Transverse colon (tissue), 4 donors: ENCODE measurements at regions not wholly inside any gene's neighbourhood (a gene's known extent, or its start where the extent isn't known, plus 50 kb on each side); places are given as distances from the start of the nearest gene placed in this dataset.

ENCODE experiments used
- CTCF ChIP-seq, 5 experiments: fragments of 200-600 bp in 3 of 5; fragments of 450-650 bp in 2 of 5; sonication (generic) in 3 of 5; IDR thresholded peaks; 1 replicate in 2 of 5; 2 replicates in 3 of 5; pipeline ENCODE4 v1.5.1; 2016 to 2017; ENCODE audit warnings: antibody characterized with exemption in 5 of 5, inconsistent platforms in 3 of 5, mild to moderate bottlenecking in 2 of 5, moderate library complexity in 1 of 5
- POLR2AphosphoS5 ChIP-seq, 3 donors: sonication (generic); formaldehyde crosslinking; IDR thresholded peaks; one replicate each; pipeline ENCODE4 v1.6.1; 2016; ENCODE audit warnings: antibody characterized with exemption in 3 of 3

GRCh38 chr6:137625808-137626207 is 131.6 kb upstream of the OLIG3 start:
- TF ChIP-seq CTCF (IDR thresholded peaks at IDR 0.05) (no peak), POLR2AphosphoS5 (IDR thresholded peaks at IDR 0.05) (no peak)
